PC-3 (cell line): ENCODE measurements at regions not wholly inside any gene's neighbourhood (a gene's known extent, or its start where the extent isn't known, plus 50 kb on each side); places are given as distances from the start of the nearest gene placed in this dataset.

Experiments
- ATAC-seq: fragments of 200-7000 bp; cut with Tn5 transposase; 2 replicates; pipeline ENCODE4 v1.9.1; 2020; ENCODE audit warnings: mild to moderate bottlenecking, moderate library complexity
- BruUV-seq: library from RNA; stranded (reverse); fragments of 400-500 nt; replicated peaks from 2 replicates; lab custom pipeline; 2021; lab: Mats Ljungman, UMichigan
- CTCF ChIA-PET: fragments of 300-600 bp; sonication (Branson Sonifier 250); formaldehyde crosslinking; loops from one replicate; lab custom pipeline; 2022; ENCODE audit warnings: antibody characterized with exemption; lab: Charles Lee
- POLR2A ChIA-PET: fragments of 300-600 bp; sonication (Branson Sonifier 250); formaldehyde crosslinking; loops from one replicate; lab custom pipeline; 2022; ENCODE audit warnings: antibody characterized with exemption; ENCODE audit not compliant: unreplicated experiment; lab: Charles Lee
- DNase-seq: peaks from one replicate; pipeline ENCODE4 v3.0.0-alpha.2; 2015
- H2AFZ ChIP-seq: fragments of 300-600 bp; sonication (generic); 2 replicates; pipeline ENCODE4 v1.6.0; 2016; ENCODE audit warnings: antibody characterized with exemption, low read length
- H3F3A ChIP-seq: fragments of 300-600 bp; sonication (generic); one replicate; pipeline ENCODE4 v1.6.0; 2017; ENCODE audit warnings: antibody characterized with exemption, low read length, control low read depth, mild to moderate bottlenecking; ENCODE audit not compliant: unreplicated experiment
- H3K27ac ChIP-seq: fragments of 300-600 bp; sonication (generic); 2 replicates; pipeline ENCODE4 v1.5.1; 2016; ENCODE audit warnings: mild to moderate bottlenecking, low read length
- H3K27me3 ChIP-seq: fragments of 300-600 bp; sonication (generic); 2 replicates; pipeline ENCODE4 v1.6.1; 2016; ENCODE audit warnings: low read length, mixed read lengths
- H3K36me3 ChIP-seq: fragments of 300-600 bp; sonication (generic); 2 replicates; pipeline ENCODE4 v1.6.1; 2016; ENCODE audit warnings: low read depth, mixed run types, low read length, mixed read lengths
- H3K4me1 ChIP-seq: fragments of 300-600 bp; sonication (generic); 2 replicates; pipeline ENCODE4 v1.5.1; 2016; ENCODE audit warnings: low read length; ENCODE audit not compliant: insufficient read depth
- H3K4me2 ChIP-seq: fragments of 300-600 bp; sonication (generic); 2 replicates; pipeline ENCODE4 v1.6.0; 2016; ENCODE audit warnings: low read length
- H3K4me3 ChIP-seq: fragments of 300-600 bp; sonication (generic); 2 replicates; pipeline ENCODE4 v1.5.1; 2016; ENCODE audit warnings: mild to moderate bottlenecking, low read length, mixed read lengths
- H3K79me2 ChIP-seq: fragments of 300-600 bp; sonication (generic); 2 replicates; pipeline ENCODE4 v1.6.1; 2017; ENCODE audit warnings: low read length, mixed read lengths
- H3K9ac ChIP-seq: fragments of 300-600 bp; sonication (generic); 2 replicates; pipeline ENCODE4 v1.6.0; 2016; ENCODE audit warnings: mild to moderate bottlenecking, low read length
- H3K9me2 ChIP-seq: fragments of 300-600 bp; sonication (generic); replicated peaks from 2 replicates; pipeline ENCODE4 v1.6.1; 2016; ENCODE audit warnings: mixed run types, low read length, mixed read lengths
- H3K9me3 ChIP-seq: fragments of 300-600 bp; sonication (generic); 2 replicates; pipeline ENCODE4 v1.6.1; 2016; ENCODE audit warnings: low read length, mixed read lengths
- H4K20me1 ChIP-seq: fragments of 300-600 bp; sonication (generic); 2 replicates; pipeline ENCODE4 v1.6.1; 2016; ENCODE audit warnings: low read length, mixed read lengths
- CTCF ChIP-seq: fragments of 300-600 bp; sonication (generic); conservative IDR thresholded peaks from 2 replicates; pipeline ENCODE4 v1.5.1; 2017; ENCODE audit warnings: antibody characterized with exemption, low read depth, mild to moderate bottlenecking, low read length
- EZH2 ChIP-seq: fragments of 300-600 bp; sonication (generic); IDR thresholded peaks from one replicate; pipeline ENCODE4 v1.6.1; 2017; ENCODE audit warnings: antibody characterized with exemption, mild to moderate bottlenecking, low read length; ENCODE audit not compliant: unreplicated experiment
- EZH2phosphoT487 ChIP-seq: fragments of 300-600 bp; sonication (generic); IDR thresholded peaks from 2 replicates; pipeline ENCODE4 v1.6.1; 2018; ENCODE audit warnings: mild to moderate bottlenecking, antibody characterized with exemption, low read length, borderline replicate concordance
- intact Hi-C: fragments of 100-400 bp; cut with micrococcal nuclease; formaldehyde crosslinking; loops from 2 replicates; pipeline ENCODE4 v1.9.0; 2023

GRCh38 chr12:17666641-17667324, 423.2 kb downstream of the RERGL start:
- H4K20me1 ChIP-seq, result no peaks in the 10 kb centered on the region
- no peak overlapping the region for H3K9ac ChIP-seq
- no peaks in the 10 kb centered on the region for H3K4me1 ChIP-seq
- CTCF ChIA-PET, result no interaction called here
- H3K4me2 ChIP-seq, result no peak overlapping the region
- POLR2A ChIA-PET, result no interaction called here
- no peaks in the 10 kb centered on the region for H3K79me2 ChIP-seq
- no peak for TF ChIP-seq EZH2phosphoT487
- no peak for TF ChIP-seq EZH2
- TF ChIP-seq CTCF, result no peak
- DNase-seq, result no peak
- no peaks in the 10 kb centered on the region for H3K9me3 ChIP-seq
- no peak overlapping the region for H3K27ac ChIP-seq
- no peaks in the 10 kb centered on the region for H3F3A ChIP-seq
- H3K4me3 ChIP-seq, result no peak overlapping the region
- intact Hi-C loops, result no loop called here
- no peaks in the 10 kb centered on the region for H3K36me3 ChIP-seq
- no peak overlapping the region for H2AFZ ChIP-seq
- no peaks in the 10 kb centered on the region for H3K9me2 ChIP-seq
- no TSS peak for BruUV-seq
- ATAC-seq, result no peak
- H3K27me3 ChIP-seq, result no peaks in the 10 kb centered on the region

DNA sequence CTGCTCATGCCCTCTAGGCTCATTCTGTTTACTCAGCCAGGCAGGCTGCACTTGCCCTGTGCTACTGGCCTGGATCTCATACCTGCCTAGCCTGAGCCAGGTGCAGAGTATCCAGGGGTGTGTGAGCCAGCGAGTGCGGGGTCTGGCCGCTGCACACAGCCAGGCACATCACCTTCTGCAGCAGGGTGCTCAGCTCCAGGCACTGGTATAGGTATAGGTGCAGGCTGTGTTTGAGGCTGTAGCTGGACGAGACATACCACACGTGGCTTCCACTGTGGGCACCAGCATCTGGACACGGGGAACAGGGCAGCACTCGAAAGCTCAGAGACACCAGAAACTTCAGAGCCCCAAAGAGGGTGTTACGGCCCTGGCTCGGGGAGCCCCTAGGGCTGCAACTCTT, 424.2 kb downstream of the RERGL start:
- H3K36me3 ChIP-seq, result no peaks in the 10 kb centered on the region
- no TSS peak for BruUV-seq
- H4K20me1 ChIP-seq, result no peaks in the 10 kb centered on the region
- H3F3A ChIP-seq, result no peaks in the 10 kb centered on the region
- ChIA-PET POLR2A (no interaction called here), CTCF (no interaction called here)
- intact Hi-C loops, result no loop called here
- no peaks in the 10 kb centered on the region for H3K9me2 ChIP-seq
- no peak overlapping the region for H3K9ac ChIP-seq
- H3K4me3 ChIP-seq, result no peak overlapping the region
- DNase-seq, result no peak
- no peak for ATAC-seq
- no peak for TF ChIP-seq CTCF
- H3K4me2 ChIP-seq, result no peak overlapping the region
- no peaks in the 10 kb centered on the region for H3K79me2 ChIP-seq
- H3K9me3 ChIP-seq, result no peaks in the 10 kb centered on the region
- no peaks in the 10 kb centered on the region for H3K4me1 ChIP-seq
- H2AFZ ChIP-seq, result no peak overlapping the region
- H3K27ac ChIP-seq, result no peak overlapping the region
- no peaks in the 10 kb centered on the region for H3K27me3 ChIP-seq

DNA sequence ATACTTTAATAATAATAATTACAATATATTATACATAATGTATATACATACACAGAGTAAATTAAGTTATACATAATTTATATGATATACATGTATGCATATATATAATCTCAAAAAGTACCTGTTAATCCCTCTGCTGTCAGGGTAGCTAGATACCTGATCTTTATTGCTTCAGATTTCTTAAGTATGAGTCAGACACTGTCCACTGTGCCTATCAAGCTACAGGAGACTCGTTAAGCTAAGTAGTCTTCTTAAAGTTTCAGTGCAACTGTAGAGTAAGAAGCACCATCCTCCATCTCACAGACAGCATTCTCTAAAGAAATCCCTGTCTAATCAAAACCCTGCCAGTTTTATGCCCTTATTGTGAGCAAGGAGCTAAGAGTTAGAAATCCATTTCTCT, 428.7 kb downstream of the RERGL start:
- Histone ChIP-seq H3K4me1 (no peaks in the 10 kb centered on the region), H3K27me3 (no peaks in the 10 kb centered on the region), H3K36me3 (no peaks in the 10 kb centered on the region), H3K4me2 (no peak overlapping the region), H3K79me2 (no peaks in the 10 kb centered on the region), H2AFZ (no peak overlapping the region), H3K4me3 (no peak overlapping the region), H3K9ac (no peak overlapping the region), H3K9me3 (no peaks in the 10 kb centered on the region), H3F3A (no peaks in the 10 kb centered on the region), H3K9me2 (no peaks in the 10 kb centered on the region), H3K27ac (no peak overlapping the region), H4K20me1 (no peaks in the 10 kb centered on the region)
- intact Hi-C loops, result no loop called here
- DNase-seq (peak; percentile 55), ATAC-seq (peak; percentile 86)
- BruUV-seq, result no TSS peak
- POLR2A ChIA-PET, result no interaction called here
- CTCF ChIA-PET, result no interaction called here
- TF ChIP-seq EZH2 (no peak), CTCF (no peak), EZH2phosphoT487 (no peak)
